ENCODE measurements at regions not wholly inside any gene's neighbourhood (a gene's known extent, or its start where the extent isn't known, plus 50 kb on each side); places are given as distances from the start of the nearest gene placed in this dataset.

- DNase-seq: no peak
Observed at GRCh38 chr5:116658830-116659229, 84.2 kb upstream of the SEMA6A start.

DNA sequence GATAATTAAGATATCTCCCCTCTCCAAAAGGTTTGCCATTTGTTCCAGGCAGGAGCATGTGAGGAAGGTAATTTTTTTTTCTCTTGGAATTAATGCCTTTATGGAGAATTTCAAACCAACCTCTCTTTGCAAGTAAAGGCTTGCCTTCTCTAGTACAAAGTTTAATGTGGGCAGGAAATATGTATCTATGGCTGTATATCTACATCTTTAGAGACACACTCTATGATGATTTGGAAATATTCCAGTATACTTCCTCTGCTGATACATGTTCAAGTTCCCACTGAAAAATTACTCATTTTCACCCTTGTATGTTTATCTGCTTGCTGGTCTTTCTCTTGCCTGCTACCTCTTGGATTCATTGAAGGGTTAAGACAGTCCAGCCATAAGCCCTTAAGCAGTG lies 83.5 kb upstream of the SEMA6A start:
- no peak for DNase-seq

- DNase-seq: no peak
Observed at GRCh38 chr5:116655431-116655830, 80.8 kb upstream of the SEMA6A start.

- no peak for DNase-seq
Observed at GRCh38 chr5:116654925-116655324, 80.3 kb upstream of the SEMA6A start.

- no peak for DNase-seq
Observed at GRCh38 chr5:116652903-116653302, 78.3 kb upstream of the SEMA6A start.

DNA sequence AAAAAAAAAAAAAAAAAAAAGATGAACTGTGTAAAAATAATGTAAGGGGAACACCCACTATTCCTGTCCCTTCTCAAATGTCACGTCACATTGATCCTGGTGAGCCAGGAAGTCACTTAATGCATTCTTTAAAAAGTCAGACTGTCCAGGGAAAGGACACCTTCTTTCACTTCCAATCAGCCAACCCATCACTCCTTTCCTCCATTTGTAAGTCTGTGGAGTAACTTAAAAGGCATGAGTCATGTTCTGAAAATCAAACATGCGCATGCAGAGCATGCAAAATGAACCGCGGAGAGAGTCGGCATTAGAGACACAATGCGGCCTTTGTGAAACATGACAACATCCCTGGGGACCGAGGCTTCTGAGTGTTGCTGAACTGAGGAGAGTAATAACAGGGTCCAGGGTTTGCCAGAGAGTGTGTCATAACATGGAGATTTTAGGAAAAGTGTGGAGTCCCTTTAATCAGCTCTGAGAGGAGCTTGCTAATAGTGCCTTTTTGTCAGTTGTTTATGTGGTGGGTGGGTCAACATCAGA lies 77.6 kb upstream of the SEMA6A start:
- no peak for DNase-seq

DNA sequence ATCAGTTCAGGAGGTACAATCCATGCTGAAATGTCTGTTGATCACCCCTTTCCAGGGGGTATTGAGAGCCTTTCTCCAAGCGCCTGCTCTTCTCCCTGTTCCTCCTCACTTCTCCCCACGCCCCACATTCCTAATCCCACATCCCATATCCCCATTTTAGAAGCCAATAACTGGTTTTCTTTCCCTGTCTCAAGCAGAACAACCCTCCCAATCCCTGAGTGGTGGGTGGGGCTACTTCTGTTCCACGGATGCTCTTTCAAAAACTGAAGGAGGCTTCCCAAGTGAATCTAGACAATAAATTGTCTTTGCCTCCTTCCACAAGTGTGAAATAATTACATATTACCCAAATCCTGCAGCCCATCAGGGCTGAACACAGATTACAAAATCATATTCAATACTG lies 77.0 kb upstream of the SEMA6A start:
- DNase-seq: no peak

DNA sequence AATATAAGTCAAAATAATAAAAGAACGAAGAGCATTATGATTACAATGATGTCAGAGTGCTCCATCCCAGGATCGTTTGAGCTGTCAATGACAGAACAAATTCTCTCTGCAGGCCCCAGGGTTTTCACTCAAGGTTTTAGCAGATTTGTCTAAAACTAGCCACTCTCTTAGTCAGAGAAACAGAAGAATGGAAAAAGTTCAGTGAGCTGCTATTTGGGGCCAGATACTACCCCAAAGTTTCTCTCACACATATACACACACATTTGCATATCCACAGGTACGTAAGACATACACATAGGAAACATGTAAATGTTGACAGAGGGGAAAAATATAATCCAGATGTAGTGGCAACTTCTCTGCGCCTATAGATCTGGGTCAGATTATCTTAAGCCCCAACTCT lies 76.3 kb upstream of the SEMA6A start:
- no peak for DNase-seq

- DNase-seq: no peak
Observed at GRCh38 chr5:116650544-116650943, 75.9 kb upstream of the SEMA6A start.

DNA sequence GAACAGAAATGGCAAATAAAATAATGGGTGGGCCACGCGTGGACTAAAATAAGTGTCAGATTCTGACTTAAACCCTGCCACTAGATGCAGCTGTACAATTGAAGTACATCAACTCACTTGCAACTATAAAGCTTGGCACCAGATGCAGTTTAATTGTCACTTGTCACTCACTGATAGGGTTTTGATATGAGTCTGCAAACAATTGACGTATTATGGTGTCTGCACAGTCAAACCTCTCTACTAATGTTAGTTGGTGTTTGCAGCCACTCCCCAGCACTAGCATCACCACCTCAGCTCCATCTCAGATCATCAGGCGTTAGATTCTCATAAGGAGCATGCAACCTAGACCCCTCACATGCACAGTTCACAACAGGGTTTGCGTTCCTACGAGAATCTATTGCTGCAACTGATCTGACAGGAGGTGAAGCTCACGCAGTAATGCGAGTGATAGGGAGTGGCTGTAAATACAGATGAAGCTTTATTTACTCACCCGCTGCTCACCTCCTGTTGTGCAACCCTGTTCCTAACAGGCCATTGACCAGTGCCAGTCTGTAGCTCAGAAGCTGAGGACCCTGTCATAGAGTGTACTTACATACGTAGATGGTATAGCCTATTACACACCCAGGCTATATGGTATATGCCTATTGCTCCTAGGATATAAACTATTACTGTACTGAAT lies 72.1 kb upstream of the SEMA6A start:
- no peak for DNase-seq

- DNase-seq: no peak
Observed at GRCh38 chr5:116645627-116646026, 71.0 kb upstream of the SEMA6A start.

DNA sequence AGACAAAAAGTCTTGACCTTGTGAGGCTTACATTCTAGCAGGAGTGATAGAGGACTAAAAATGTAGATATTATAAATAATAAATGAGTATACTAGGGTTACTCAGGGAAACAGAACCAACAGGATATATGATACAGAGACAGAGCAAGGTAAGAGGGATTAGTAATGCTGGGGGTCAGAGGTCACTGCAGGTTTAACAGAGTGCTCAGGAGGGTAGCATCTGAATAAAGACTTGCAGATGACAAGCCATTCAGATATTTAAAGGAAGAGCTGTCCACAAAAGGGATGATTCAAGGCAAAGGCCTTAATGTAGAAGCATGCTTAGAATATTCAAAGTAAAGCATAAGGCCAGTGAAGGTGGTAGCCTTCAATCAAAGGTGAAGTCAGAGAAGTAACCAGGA lies 65.6 kb upstream of the SEMA6A start:
- DNase-seq: no peak

DNA sequence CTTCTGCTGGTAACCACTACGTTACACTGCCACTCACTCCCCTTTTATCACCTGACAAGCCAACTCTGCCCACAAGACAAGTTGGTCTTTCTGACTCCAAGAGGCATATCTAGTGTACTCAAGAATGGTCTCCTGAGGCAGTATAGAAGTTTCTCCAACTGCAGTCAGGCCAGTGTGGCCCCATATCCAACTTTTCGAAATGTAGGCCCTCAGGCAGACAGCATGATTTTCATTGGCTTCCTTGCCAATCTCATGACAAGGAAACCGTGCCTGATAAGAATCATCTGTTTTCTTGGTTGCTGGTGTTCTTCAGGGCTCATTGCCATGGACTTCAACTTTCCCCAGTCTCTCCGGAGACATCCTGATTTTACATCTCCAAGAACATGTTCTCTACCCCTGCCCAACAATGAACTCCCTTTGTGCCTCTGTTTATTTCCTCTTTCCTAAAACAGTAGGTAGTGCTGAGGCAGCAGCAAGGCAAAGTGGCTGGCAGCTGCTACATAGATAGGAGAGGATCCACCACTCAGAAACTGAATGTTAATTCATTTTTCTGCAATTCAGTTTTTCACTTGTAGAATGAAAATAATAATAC lies 62.6 kb upstream of the SEMA6A start:
- DNase-seq: no peak

DNA sequence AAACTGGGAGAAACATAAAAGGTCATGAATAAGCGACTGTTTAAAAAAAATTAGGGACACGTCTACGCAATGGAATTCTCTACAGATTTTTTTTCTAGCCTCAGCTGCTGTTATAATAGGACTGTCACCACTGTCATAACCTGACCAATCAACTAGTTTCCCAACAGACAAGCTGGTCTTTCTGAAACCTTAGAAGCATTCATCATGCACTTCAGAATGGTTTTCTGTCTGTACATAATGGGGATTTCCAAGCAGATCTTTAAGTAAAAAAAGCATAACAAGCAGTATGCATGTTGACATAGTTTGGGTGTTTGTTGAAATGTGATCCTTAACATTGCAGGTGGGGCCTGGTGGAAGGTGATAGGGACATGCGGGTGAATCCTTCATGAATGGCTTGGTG lies 58.3 kb upstream of the SEMA6A start:
- DNase-seq: no peak

GRCh38 chr5:116631147-116631546 lies 56.5 kb upstream of the SEMA6A start:
- DNase-seq: no peak

GRCh38 chr5:116629168-116629567 lies 54.5 kb upstream of the SEMA6A start:
- no peak for DNase-seq

DNA sequence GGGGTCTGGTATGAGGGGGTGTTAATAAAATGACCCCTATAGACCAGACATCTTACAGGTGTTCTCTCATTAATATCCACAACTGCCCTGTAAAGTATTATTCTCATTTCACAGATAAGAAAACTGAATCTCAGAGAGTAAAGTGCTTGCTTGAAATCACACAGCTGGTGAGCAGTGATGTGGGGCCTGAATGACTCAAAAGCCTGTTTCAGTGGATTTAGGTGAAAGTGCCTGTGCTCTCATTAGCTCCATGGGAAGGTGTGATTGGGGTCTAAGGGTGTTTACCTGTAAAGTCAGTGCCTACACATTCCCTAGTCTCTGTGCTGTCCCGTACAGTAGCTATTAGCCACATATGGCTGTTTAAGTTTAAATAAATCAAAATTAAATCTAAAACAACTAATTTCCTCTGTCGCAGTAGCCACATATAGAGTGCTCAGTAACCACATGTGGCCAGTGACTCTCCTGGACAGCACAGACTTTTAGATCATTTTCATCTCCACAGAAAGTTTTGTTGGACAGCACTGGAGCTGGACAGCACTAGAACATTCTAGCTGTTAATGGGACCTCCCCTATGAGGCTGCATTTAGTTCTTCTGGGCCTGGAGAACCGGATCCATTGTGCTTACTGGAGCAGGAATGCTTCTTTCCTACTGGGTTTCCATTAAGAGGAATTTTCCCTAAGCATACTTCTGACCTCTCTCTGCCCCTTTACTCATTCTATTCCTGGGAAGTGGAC lies 52.5 kb upstream of the SEMA6A start:
- DNase-seq: no peak

DNA sequence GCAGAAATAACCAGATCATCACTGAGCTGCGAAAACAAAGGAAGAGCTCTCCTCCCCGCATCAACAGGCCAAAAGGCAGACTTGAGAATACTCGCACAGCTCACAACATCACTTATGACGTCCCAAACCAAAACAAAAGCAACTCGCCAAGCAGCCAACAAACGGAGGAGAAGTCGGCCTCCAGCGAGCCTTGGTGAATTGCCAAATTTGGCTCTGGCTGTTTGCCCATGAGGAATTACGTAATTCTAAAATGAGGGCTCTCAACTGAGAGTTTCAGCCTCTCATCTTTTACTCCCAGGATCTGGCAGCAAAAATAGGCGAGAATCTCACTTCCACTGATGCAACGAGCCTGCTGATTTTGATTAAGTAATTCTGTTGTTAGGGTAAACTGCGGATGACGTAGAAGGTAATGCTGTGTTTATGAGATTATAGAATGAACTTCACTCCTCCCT lies 51.7 kb upstream of the SEMA6A start:
- no peak for DNase-seq

Data from stimulated activated naive CD4-positive, alpha-beta T cell (primary cell).